Spleen (tissue), 11 donors: ENCODE measurements at regions not wholly inside any gene's neighbourhood (a gene's known extent, or its start where the extent isn't known, plus 50 kb on each side); places are given as distances from the start of the nearest gene placed in this dataset.

Experiments
- DNase-seq: peaks from one replicate; pipeline ENCODE4 v3.0.0-alpha.2; 2020
- H3K27ac ChIP-seq, 8 donors: fragments of 200-600 bp; sonication (generic) in 7 of 8; 1 replicate in 4 of 8; 2 replicates in 4 of 8; pipeline versions ENCODE4 v1.5.0 to v1.8.0; 2016 to 2021; ENCODE audit warnings: inconsistent platforms in 4 of 8, mild to moderate bottlenecking in 4 of 8, moderate library complexity in 1 of 8
- H3K27me3 ChIP-seq, 7 donors: fragments of 200-600 bp; sonication (generic) in 6 of 7; replicated peaks in 1 of 7; 1 replicate in 4 of 7; 2 replicates in 3 of 7; pipeline versions ENCODE4 v1.5.0 to v1.8.0; 2016 to 2021; ENCODE audit warnings: inconsistent platforms in 3 of 7, mild to moderate bottlenecking in 1 of 7
- H3K36me3 ChIP-seq, 6 donors: fragments of 200-600 bp; sonication (generic) in 5 of 6; 1 replicate in 4 of 6; 2 replicates in 2 of 6; pipeline versions ENCODE4 v1.5.0 to v1.8.0; 2016 to 2021; ENCODE audit warnings: inconsistent platforms in 2 of 6
- H3K4me1 ChIP-seq, 6 donors: fragments of 200-600 bp; sonication (generic) in 5 of 6; 1 replicate in 3 of 6; 2 replicates in 3 of 6; pipeline versions ENCODE4 v1.5.0 to v1.8.0; 2016 to 2021; ENCODE audit warnings: inconsistent platforms in 3 of 6
- H3K4me3 ChIP-seq, 8 donors: fragments of 200-600 bp; sonication (generic) in 7 of 8; 1 replicate in 4 of 8; 2 replicates in 4 of 8; pipeline versions ENCODE4 v1.5.0 to v1.8.0; 2016 to 2021; ENCODE audit warnings: inconsistent platforms in 4 of 8, mild to moderate bottlenecking in 4 of 8, moderate library complexity in 2 of 8
- H3K9me3 ChIP-seq, 8 donors: fragments of 200-600 bp; sonication (generic) in 7 of 8; 1 replicate in 4 of 8; 2 replicates in 4 of 8; pipeline versions ENCODE4 v1.5.0 to v1.8.0; 2016 to 2021; ENCODE audit warnings: inconsistent platforms in 4 of 8
- POLR2A ChIP-seq, 3 donors: fragments of 450-650 bp; IDR thresholded peaks; one replicate each; pipeline ENCODE4 v1.5.1; 2017; ENCODE audit warnings: antibody characterized with exemption in 3 of 3, mild to moderate bottlenecking in 1 of 3
- POLR2AphosphoS5 ChIP-seq, 3 donors: sonication (generic); formaldehyde crosslinking; IDR thresholded peaks; one replicate each; pipeline ENCODE4 v1.5.1; 2017; ENCODE audit warnings: antibody characterized with exemption in 3 of 3
- WGBS, 5 donors: extraction: QIAGEN DNeasy Blood & Tissue Kit in 3 of 5; methylation state at CpG; one replicate each; pipeline versions ENCODE4 v1.1.5 to v1.1.7; 2013 to 2018; 5-methylcytosine and 5-hydroxymethylcytosine counted together
- intact Hi-C: fragments of 100-400 bp; cut with DNase I; formaldehyde crosslinking; loops from one replicate; pipeline ENCODE4 v1.15.0; 2023; ENCODE audit warnings: low total_unique reads
- TF ChIP-seq, protein P1 (sequence below), 11 experiments: fragments of 200-600 bp in 7 of 11; fragments of 450-650 bp in 4 of 11; sonication (generic) in 4 of 11; IDR thresholded peaks in 8 of 11; conservative IDR thresholded peaks in 3 of 11; 1 replicate in 7 of 11; 2 replicates in 4 of 11; pipeline versions ENCODE4 v1.4.0 to v1.8.0; 2016 to 2021; ENCODE audit warnings: antibody characterized with exemption in 11 of 11, inconsistent platforms in 4 of 11, mild to moderate bottlenecking in 1 of 11
- donor health status: healthy with polysubstance abuse.
- donor health status: DM: no; HTN: no; CAD: no; lungs with moderate emphysema.
- donor health status: DM: no; HTN: no; CAD: no.
- donor health status: Bipolar disorder and iron deficiency.
- donor health status: healthy.
- donor health status: DM: no; HTN: no; CAD: no.
- donor health status: DM: yes; HTN: yes; CAD: no.

DNA sequence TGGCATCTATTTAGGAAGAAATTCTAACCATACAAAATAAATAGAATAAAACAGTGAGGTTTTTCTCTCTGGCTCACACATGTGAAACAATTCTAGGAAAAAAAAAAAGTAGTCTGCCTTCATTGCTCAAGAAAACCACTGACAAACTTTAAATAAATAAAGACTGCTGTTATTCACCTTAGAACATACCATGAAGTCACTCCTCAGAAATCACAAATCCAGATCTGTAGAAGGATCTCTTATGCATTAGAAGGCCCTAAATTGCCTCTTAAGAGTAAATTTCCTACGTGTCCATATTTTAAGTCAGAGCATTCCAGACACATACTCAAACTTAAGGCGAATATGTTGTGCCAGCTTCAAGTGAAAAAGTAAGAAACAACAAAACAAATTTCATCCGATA lies 217.3 kb downstream of the ZIC4 start:
- no peak overlapping the region for H3K4me3 ChIP-seq
- H3K27me3 ChIP-seq, result no peaks in the 10 kb centered on the region
- WGBS, 5 donors, result 54 to 76% (median 67%) methylated on average over 3 of the region's 3 CpGs
- no peak overlapping the region for H3K27ac ChIP-seq
- TF ChIP-seq POLR2A (IDR thresholded peaks at IDR 0.05) (no peak), POLR2AphosphoS5 (IDR thresholded peaks at IDR 0.05) (no peak)
- TF ChIP-seq, protein P1, sequence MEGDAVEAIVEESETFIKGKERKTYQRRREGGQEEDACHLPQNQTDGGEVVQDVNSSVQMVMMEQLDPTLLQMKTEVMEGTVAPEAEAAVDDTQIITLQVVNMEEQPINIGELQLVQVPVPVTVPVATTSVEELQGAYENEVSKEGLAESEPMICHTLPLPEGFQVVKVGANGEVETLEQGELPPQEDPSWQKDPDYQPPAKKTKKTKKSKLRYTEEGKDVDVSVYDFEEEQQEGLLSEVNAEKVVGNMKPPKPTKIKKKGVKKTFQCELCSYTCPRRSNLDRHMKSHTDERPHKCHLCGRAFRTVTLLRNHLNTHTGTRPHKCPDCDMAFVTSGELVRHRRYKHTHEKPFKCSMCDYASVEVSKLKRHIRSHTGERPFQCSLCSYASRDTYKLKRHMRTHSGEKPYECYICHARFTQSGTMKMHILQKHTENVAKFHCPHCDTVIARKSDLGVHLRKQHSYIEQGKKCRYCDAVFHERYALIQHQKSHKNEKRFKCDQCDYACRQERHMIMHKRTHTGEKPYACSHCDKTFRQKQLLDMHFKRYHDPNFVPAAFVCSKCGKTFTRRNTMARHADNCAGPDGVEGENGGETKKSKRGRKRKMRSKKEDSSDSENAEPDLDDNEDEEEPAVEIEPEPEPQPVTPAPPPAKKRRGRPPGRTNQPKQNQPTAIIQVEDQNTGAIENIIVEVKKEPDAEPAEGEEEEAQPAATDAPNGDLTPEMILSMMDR (IDR thresholded peaks at IDR 0.05 in 8 of 11, conservative IDR thresholded peaks at IDR 0.05 in 3 of 11), result no peak
- intact Hi-C loops, result no loop called here
- H3K36me3 ChIP-seq, result no peaks in the 10 kb centered on the region
- DNase-seq, result no peak
- H3K4me1 ChIP-seq, result no peaks in the 10 kb centered on the region
- H3K9me3 ChIP-seq, result peaks cover 0 to 15% (median 0%) of the 10 kb centered on the region in 8 donors

DNA sequence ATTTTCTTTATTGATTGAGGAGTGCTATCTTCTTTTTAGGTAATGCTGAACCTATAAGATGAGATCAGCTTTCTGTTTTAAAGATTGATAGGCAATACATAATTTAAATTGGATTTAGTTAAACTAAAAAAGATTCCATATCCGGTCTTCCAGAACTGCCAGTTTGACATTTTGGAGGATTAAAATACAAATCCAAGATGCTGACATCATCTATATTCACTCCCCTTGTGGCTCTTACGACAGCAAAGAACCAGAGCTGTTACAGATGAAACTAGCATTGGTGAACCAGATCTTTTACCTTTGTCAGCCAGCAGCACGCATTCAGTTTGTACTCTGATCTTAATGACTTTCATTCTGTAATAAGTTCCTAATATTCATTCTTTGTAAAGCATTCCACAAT lies 218.7 kb downstream of the ZIC4 start:
- Histone ChIP-seq H3K27ac (no peak overlapping the region), H3K4me1 (no peaks in the 10 kb centered on the region), H3K9me3 (peaks cover 0 to 15% (median 0%) of the 10 kb centered on the region in 8 donors), H3K4me3 (no peak overlapping the region), H3K27me3 (no peaks in the 10 kb centered on the region), H3K36me3 (no peaks in the 10 kb centered on the region)
- 76 to 83% (median 80%) methylated on average over 3 of the region's 3 CpGs for WGBS, 5 donors
- intact Hi-C loops, result no loop called here
- DNase-seq, result no peak
- TF ChIP-seq POLR2AphosphoS5 (IDR thresholded peaks at IDR 0.05) (no peak), POLR2A (IDR thresholded peaks at IDR 0.05) (no peak)
- TF ChIP-seq, protein P1 (IDR thresholded peaks at IDR 0.05 in 8 of 11, conservative IDR thresholded peaks at IDR 0.05 in 3 of 11), result no peak

DNA sequence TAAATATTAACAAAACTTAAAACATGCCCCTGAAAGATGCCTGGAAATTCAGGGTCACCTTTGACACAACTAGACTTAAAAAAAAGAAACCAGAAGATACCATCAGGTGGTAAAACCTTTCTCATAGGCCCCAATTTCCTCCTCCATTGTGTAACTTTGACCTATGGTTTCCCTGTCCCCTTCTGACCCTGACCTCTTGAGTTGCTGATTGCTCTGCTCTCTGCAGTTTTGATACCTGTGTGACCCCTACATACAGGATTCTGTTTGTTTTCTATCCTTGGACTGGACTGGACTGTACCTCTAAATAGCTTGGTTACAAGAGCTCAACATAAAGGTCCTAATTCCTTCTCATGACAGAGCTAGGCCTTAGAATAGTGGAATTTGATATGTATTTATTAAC lies 220.6 kb downstream of the ZIC4 start:
- no peaks in the 10 kb centered on the region for H3K36me3 ChIP-seq
- no peaks in the 10 kb centered on the region for H3K27me3 ChIP-seq
- TF ChIP-seq POLR2A (IDR thresholded peaks at IDR 0.05) (no peak), POLR2AphosphoS5 (IDR thresholded peaks at IDR 0.05) (no peak)
- TF ChIP-seq, protein P1 (IDR thresholded peaks at IDR 0.05 in 8 of 11, conservative IDR thresholded peaks at IDR 0.05 in 3 of 11), result no peak
- H3K9me3 ChIP-seq, result peaks cover 0 to 8% (median 0%) of the 10 kb centered on the region in 8 donors
- no peak overlapping the region for H3K27ac ChIP-seq
- no peaks in the 10 kb centered on the region for H3K4me1 ChIP-seq
- H3K4me3 ChIP-seq, result no peak overlapping the region
- intact Hi-C loops, result no loop called here
- DNase-seq, result no peak

DNA sequence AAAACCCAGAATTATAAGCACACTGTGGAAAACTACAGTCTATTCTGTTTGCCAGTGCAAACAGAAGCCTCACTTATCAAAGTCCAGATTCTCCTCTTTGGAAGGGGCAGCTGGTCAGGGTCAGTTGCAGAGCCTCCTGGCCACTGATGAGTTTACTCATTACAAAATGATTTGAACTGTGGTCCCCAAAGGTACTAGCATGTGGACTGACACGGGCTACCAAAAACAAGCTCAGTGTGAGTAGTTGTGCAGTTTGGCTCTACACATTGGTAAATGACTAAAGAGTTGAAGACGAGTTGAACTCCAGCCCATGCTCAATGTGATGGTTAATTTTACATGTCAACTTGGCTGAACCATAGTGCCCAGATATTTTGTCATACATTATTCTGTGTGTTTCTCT lies 221.5 kb downstream of the ZIC4 start:
- no peak overlapping the region for H3K27ac ChIP-seq

More for the DNA sequence above, 221.5 kb downstream of the ZIC4 start:
- no peaks in the 10 kb centered on the region for H3K9me3 ChIP-seq
- H3K4me1 ChIP-seq, result no peaks in the 10 kb centered on the region
- TF ChIP-seq, protein P1 (IDR thresholded peaks at IDR 0.05 in 8 of 11, conservative IDR thresholded peaks at IDR 0.05 in 3 of 11), result no peak
- TF ChIP-seq POLR2A (IDR thresholded peaks at IDR 0.05) (no peak), POLR2AphosphoS5 (IDR thresholded peaks at IDR 0.05) (no peak)
- H3K4me3 ChIP-seq, result no peak overlapping the region
- H3K27me3 ChIP-seq, result no peaks in the 10 kb centered on the region
- no peak for DNase-seq
- intact Hi-C loops, result no loop called here
- H3K36me3 ChIP-seq, result no peaks in the 10 kb centered on the region
- 52 to 84% (median 75%) methylated on average over 2 of the region's 2 CpGs for WGBS, 5 donors
